ENCODE measurements at regions not wholly inside any gene's neighbourhood (a gene's known extent, or its start where the extent isn't known, plus 50 kb on each side); places are given as distances from the start of the nearest gene placed in this dataset.

DNA sequence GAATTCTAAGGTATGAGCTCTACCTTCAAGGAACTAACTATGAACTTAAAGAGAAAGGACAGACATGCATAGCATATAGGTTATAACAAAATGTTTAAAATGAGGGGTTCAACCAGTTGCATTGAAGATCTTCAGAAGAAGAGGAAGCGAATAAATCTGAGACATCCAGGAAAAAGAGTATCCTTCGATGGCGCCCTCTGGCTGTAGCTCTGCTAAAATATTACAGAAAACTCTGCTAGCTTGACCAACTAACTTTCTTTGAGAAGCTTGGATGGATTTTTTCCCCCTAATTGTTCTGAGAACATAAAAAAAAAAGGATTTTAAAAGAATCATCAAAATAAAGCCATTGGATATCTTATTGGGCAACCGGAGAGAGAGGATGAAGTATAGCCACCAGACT lies 659.9 kb upstream of the SOX9 start:
- TF ChIP-seq POLR2AphosphoS5 (IDR thresholded peaks at IDR 0.05; ENCODE audit: low read depth, low read length) (no peak), TAF1 (IDR thresholded peaks at IDR 0.05; ENCODE audit: low read depth, low read length) (no peak)
